GM12878 (cell line): ENCODE measurements at regions not wholly inside any gene's neighbourhood (a gene's known extent, or its start where the extent isn't known, plus 50 kb on each side); places are given as distances from the start of the nearest gene placed in this dataset.

Experiments used
- ATAC-seq: fragments of 200-7000 bp; cut with Tn5 transposase; 3 replicates; pipeline ENCODE4 v1.9.1; 2020; ENCODE audit warnings: mild to moderate bottlenecking, moderate library complexity
- BruUV-seq: library from RNA; stranded (reverse); fragments of 400-500 nt; replicated peaks from 2 replicates; lab custom pipeline; 2021; lab: Mats Ljungman, UMichigan
- CTCF ChIA-PET: fragments of 300-600 bp; sonication (Branson Sonifier 250); formaldehyde crosslinking; extraction: SDS; loops from one replicate; lab custom pipeline; 2021; ENCODE audit warnings: inconsistent platforms; lab: Yijun Ruan, JAX
- POLR2A ChIA-PET: fragments of 350-600 bp; formaldehyde crosslinking; extraction: SDS; loops from one replicate; lab custom pipeline; 2021; ENCODE audit warnings: inconsistent platforms; lab: Charles Lee
- RAD21 ChIA-PET: fragments of 300-600 bp; sonication (Branson Sonifier 250); formaldehyde crosslinking; loops from one replicate; lab custom pipeline; 2023; ENCODE audit warnings: antibody characterized with exemption; ENCODE audit not compliant: unreplicated experiment; lab: Charles Lee
- SMC1A ChIA-PET: fragments of 300-600 bp; sonication (Branson Sonifier 250); formaldehyde crosslinking; loops from one replicate; lab custom pipeline; 2023; ENCODE audit not compliant: unreplicated experiment, uncharacterized antibody; lab: Charles Lee
- DNase-seq: peaks from one replicate; pipeline ENCODE4 v3.0.0-alpha.2; 2011; ENCODE audit warnings: low read depth, low spot score
- FAIRE-seq: peaks from 3 replicates; lab custom pipeline; 2011; peaks lifted over from hg19 to GRCh38; lab: Jason Lieb, UNC
- H2AFZ ChIP-seq: 2 replicates; pipeline ENCODE4 v1.6.0; 2011; ENCODE audit warnings: low read depth, low read length, control low read depth; ENCODE audit not compliant: control insufficient read depth
- H3K27ac ChIP-seq: 2 replicates; pipeline ENCODE4 v1.5.1; 2011; ENCODE audit warnings: control low read depth; ENCODE audit not compliant: control insufficient read depth, insufficient read depth
- H3K27me3 ChIP-seq, 2 experiments: replicated peaks in 1 of 2; 2 replicates each; pipeline versions ENCODE4 v1.6.0 to v1.6.1; 2011; ENCODE audit warnings: low read length in 1 of 2; ENCODE audit not compliant: control insufficient read depth in 2 of 2, insufficient read depth in 2 of 2
- H3K36me3 ChIP-seq, 2 experiments: 2 replicates each; pipeline ENCODE4 v1.5.1; 2011; ENCODE audit warnings: low read length in 1 of 2; ENCODE audit not compliant: control insufficient read depth in 2 of 2, insufficient read depth in 2 of 2
- H3K4me1 ChIP-seq: 2 replicates; pipeline ENCODE4 v1.6.1; 2011; ENCODE audit warnings: mild to moderate bottlenecking, low read length, moderate library complexity, mixed read lengths; ENCODE audit not compliant: control insufficient read depth, insufficient read depth
- H3K4me2 ChIP-seq: 2 replicates; pipeline ENCODE4 v1.6.0; 2011; ENCODE audit warnings: control low read depth; ENCODE audit not compliant: control insufficient read depth, insufficient read depth
- H3K4me3 ChIP-seq: fragments of 200-600 bp; sonication (generic); 2 replicates; pipeline ENCODE4 v1.5.1; 2016
- H3K79me2 ChIP-seq: 2 replicates; pipeline ENCODE4 v1.6.0; 2011; ENCODE audit warnings: low read length; ENCODE audit not compliant: control insufficient read depth, insufficient read depth
- H3K9ac ChIP-seq: 2 replicates; pipeline ENCODE4 v1.8.0; 2011; ENCODE audit warnings: low read length, control low read depth, mixed read lengths; ENCODE audit not compliant: control insufficient read depth, insufficient read depth
- H3K9me3 ChIP-seq: replicated peaks from 3 replicates; pipeline ENCODE4 v1.5.1; 2011; ENCODE audit warnings: mild to moderate bottlenecking, low read length; ENCODE audit not compliant: control insufficient read depth, insufficient read depth
- H4K20me1 ChIP-seq: 2 replicates; pipeline ENCODE4 v1.6.0; 2011; ENCODE audit not compliant: control insufficient read depth, insufficient read depth
- DPF2 ChIP-seq: fragments of 450-650 bp; IDR thresholded peaks from 2 replicates; pipeline ENCODE4 v1.6.1; 2017; ENCODE audit warnings: mild to moderate bottlenecking
- KAT2A ChIP-seq: conservative IDR thresholded peaks from 2 replicates; pipeline ENCODE4 v1.6.1; 2011; ENCODE audit warnings: low read depth, low read length; ENCODE audit not compliant: control insufficient read depth
- MTA3 ChIP-seq: IDR thresholded peaks from 2 replicates; pipeline ENCODE4 v1.6.1; 2012; ENCODE audit warnings: low read length, inconsistent platforms, borderline replicate concordance
- POLR2AphosphoS5 ChIP-seq: IDR thresholded peaks from 2 replicates; pipeline ENCODE4 v1.6.1; 2011; ENCODE audit warnings: mild to moderate bottlenecking, low read length, inconsistent platforms
- RAD51 ChIP-seq: fragments of 450-650 bp; IDR thresholded peaks from 2 replicates; pipeline ENCODE4 v1.6.1; 2016; ENCODE audit warnings: moderate library complexity, mild to moderate bottlenecking, inconsistent platforms
- SMC3 ChIP-seq: IDR thresholded peaks from 2 replicates; pipeline ENCODE4 v1.6.1; 2011; ENCODE audit warnings: low read length, improper control_type of control experiment, borderline replicate concordance
- WGBS: methylation state at CpG from one replicate; pipeline ENCODE4 v1.1.6; 2016; ENCODE audit warnings: low lambda C conversion rate; ENCODE audit not compliant: insufficient replicate concordance, insufficient coverage; ENCODE audit errors: missing lambda C conversion rate; 5-methylcytosine and 5-hydroxymethylcytosine counted together
- in situ Hi-C: fragments of 300-500 bp; cut with MboI; formaldehyde crosslinking; loops from 9 replicates; pipeline ENCODE4 v1.14.3; 2018; ENCODE audit warnings: mixed read lengths
- intact Hi-C: fragments of 100-400 bp; cut with micrococcal nuclease; formaldehyde crosslinking; loops from one replicate; pipeline ENCODE4 v1.14.2; 2022; ENCODE audit not compliant: unreplicated experiment

GRCh38 chr11:88061111-88061510 lies 114.1 kb downstream of the RAB38 start:
- Histone ChIP-seq H3K27me3 (no peaks in the 10 kb centered on the region), H4K20me1 (no peaks in the 10 kb centered on the region), H3K4me1 (no peaks in the 10 kb centered on the region), H3K79me2 (no peaks in the 10 kb centered on the region), H3K4me2 (no peak overlapping the region), H2AFZ (no peak overlapping the region), H3K27ac (no peak overlapping the region), H3K4me3 (no peak overlapping the region), H3K36me3 (no peaks in the 10 kb centered on the region), H3K9me3 (no peaks in the 10 kb centered on the region; the same call in 2 of the 3 replicates), H3K9ac (no peak overlapping the region)
- intact Hi-C loops: no loop called here
- CTCF ChIA-PET: no interaction called here
- no TSS peak for BruUV-seq
- DNase-seq (no peak), FAIRE-seq (no peak), ATAC-seq (no peak)
- TF ChIP-seq KAT2A (no peak), MTA3 (no peak), RAD51 (no peak)
- 61% methylated on average over 3 of the region's 3 CpGs for WGBS
- POLR2A ChIA-PET: no interaction called here
- in situ Hi-C loops: no loop called here
- SMC1A ChIA-PET: no interaction called here
- RAD21 ChIA-PET: no interaction called here

- in situ Hi-C loops: no loop called here
These were observed 115.9 kb downstream of the RAB38 start for GRCh38 chr11:88059326-88059725.

More at GRCh38 chr11:88059326-88059725, 115.9 kb downstream of the RAB38 start:
- no peak for TF ChIP-seq SMC3
- TF ChIP-seq DPF2: no peak
- no peak for TF ChIP-seq POLR2AphosphoS5
- TF ChIP-seq, all 136 proteins: peak for 0
- no TSS peak for BruUV-seq
- Histone ChIP-seq H3K4me2 (no peak overlapping the region), H3K79me2 (no peaks in the 10 kb centered on the region), H2AFZ (no peak overlapping the region), H3K27me3 (no peaks in the 10 kb centered on the region), H3K27ac (no peak overlapping the region), H3K4me1 (no peaks in the 10 kb centered on the region), H3K9ac (no peak overlapping the region), H3K36me3 (no peaks in the 10 kb centered on the region), H4K20me1 (no peaks in the 10 kb centered on the region), H3K9me3 (no peaks in the 10 kb centered on the region; the same call in 2 of the 3 replicates), H3K4me3 (no peak overlapping the region)
- DNase-seq (no peak), FAIRE-seq (no peak), ATAC-seq (no peak)
- SMC1A ChIA-PET: no interaction called here
- intact Hi-C loops: no loop called here
- POLR2A ChIA-PET: no interaction called here
- RAD21 ChIA-PET: no interaction called here
- CTCF ChIA-PET: no interaction called here
